Epidermal melanocyte (primary cell): ENCODE measurements at regions not wholly inside any gene's neighbourhood (a gene's known extent, or its start where the extent isn't known, plus 50 kb on each side); places are given as distances from the start of the nearest gene placed in this dataset.
"Not testable (repeated sequence)": the region's sequence is repeated elsewhere in the genome, so short reads cannot be mapped to it uniquely, and the experiment has no call there.

Experiments
- DNase-seq: peaks from one replicate; pipeline ENCODE4 v3.0.0; 2011; ENCODE audit warnings: low spot score; ENCODE audit not compliant: insufficient read length

DNA sequence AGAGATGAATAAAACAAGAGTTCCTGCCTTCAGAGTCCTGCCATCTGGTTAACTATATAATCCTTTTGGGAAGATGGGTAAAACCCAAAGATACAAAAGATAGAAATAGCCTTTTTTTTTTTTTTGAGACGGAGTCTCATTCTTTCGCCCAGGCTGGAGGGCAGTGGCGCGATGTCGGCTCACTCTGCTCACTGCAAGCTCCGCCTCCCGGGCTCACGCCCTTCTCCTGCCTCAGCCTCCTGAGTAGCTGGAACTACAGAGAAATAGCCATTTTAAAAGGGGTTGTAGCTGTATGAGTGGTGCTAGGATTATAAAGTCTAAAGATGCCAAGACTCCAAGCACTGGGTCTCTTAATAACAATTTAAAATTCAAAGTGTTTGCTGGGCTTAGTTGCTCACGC lies 97.2 kb downstream of the KDR start:
- DNase-seq = no peak

DNA sequence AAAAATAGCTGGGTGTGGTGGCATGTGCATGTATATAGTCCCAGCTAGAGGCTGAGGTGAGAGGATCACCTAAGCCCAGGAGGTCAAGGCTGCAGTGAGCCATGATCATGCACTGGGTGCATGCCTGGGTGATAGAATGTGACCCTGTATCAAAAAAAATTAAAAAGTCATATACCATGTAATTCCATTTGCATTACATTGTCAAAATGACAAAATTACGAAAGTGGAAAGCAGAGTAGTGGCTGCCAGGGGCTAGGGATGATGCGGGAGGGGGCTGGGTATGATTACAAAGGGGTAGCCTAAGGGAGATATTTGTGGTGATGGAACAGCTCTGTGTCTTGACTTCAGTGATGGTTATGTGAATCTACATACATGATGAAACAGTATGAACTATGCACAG lies 97.8 kb downstream of the KDR start:
- DNase-seq = no peak

DNA sequence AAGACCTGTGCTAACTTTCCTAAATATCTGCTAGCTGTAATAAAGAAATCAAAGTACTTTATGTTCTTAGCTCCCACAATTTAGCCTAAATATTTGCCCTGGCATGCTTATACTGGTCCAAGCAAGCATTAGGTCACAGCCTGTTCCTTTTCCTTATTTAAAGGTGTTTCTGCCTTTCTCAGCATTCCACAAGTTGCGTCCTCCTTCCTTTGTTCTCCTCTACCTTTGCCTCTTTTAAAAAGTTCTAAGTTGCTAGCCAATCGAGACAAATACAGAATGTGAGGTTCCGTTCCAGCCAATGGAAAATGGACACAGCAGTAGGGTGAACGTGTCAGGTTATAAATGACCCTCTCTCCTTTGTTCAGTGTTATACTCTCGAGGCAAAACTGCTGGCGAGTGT lies 99.9 kb downstream of the KDR start:
- not testable (repeated sequence) for DNase-seq

DNA sequence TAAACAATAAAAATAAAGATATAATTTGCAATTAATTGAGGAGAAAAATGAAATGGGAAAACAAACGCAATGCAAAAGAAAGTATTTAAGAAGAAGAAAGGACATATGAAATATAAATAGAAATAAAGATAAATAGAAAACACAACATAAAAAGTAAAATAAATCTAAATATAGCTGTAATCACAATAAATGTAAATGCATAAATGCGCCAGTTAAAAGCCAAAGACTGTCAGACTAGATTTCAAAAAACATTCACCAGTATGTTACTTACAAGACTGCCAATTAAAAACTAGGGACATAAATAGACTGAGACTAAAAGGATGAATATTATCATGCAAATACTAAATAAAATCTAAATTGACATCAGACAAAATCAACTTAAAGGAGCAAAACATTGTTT lies 102.4 kb downstream of the KDR start:
- no peak for DNase-seq

DNA sequence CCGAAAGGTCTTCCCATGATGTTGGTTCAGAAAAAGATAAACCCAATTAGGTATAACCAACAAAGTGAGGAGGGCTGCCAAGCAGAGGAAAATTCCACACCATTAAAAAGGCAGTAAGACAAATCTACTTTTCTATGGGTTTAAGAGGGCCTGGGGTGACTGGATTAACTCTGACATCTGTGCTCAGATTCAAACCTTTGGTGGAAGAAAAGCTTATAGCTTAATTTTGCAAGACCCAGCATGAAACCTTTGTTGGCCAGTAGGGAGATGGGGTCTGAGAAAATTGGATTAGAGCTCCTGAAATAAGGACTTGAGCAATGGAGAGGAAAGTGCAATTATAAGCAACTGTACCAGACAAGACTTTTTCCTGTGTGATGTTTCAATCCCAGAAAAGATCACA lies 104.2 kb downstream of the KDR start:
- no peak for DNase-seq

DNA sequence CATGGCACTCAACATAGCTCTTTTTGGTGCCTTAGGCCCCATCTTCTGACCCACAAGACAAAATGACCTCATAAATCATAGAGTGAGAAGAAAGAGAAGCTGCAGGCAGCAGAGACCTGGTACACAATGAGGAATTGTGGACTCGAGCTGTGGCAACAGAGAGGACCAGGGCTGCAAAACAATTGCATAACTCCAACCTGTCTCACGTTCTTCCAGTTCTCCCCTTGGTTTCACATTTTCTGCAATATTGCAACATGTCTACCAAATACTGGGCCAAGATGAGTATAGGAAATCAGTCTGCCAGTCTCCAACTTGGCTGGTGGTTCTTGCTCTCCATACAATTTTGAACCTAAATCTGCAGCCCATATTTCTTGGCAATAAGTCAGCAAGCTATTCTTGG lies 105.3 kb downstream of the KDR start:
- DNase-seq = no peak

DNA sequence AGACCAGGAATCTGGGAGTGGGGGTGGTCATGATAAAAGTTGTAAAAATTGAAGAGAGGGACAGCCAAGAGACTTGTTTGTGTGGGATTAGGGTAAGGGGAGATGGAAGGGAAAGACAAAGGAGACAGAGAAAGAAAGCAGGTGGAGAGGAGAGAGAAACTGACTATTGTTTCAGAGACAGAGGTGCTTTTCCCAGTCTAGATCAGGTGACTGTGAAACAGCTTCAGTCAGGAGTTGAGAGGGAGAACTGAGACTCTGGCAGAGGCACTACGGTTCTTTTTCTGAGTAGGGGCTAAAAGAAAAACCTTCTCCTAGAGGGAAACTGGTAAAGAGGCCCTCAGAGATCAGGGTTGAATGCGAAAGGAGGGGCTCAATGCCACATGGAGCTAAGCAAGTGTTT lies 106.4 kb downstream of the KDR start:
- no peak for DNase-seq

DNA sequence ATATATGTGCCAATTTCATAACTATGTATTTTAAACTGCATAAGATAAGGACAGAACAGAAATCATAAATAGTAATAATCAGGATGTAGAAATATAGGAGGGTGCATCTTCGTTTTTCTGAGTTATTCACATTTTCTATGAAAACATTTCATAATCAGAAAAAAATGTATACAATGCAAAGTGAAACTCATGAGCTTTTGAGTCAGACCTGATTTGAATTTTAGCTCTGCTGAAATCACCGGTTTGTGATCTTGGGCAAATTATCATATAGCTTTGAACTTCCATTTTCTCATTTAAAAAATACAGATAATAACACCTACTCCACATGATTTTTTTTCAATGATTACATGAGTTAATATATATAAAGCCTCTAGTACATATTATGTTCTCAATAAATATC lies 106.9 kb downstream of the KDR start:
- DNase-seq = no peak

DNA sequence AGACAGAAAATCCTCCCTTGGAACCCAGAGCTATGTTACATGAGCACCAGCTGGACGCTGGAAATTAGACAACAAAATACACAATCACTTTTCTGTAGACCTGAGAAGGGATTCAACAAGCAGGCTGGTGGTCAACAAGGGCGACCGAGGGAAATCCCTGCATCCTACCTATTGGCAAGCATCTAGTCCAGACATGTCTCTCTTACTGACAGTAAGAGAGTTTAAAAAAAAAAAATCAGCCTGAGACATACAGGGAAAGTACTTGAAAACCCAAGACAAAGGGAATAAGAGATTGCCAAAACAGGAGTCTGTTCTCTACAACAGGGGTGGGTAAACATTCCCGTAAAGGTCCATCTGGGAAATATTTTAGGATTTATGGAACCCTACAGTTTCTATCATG lies 108.0 kb downstream of the KDR start:
- DNase-seq = no peak

DNA sequence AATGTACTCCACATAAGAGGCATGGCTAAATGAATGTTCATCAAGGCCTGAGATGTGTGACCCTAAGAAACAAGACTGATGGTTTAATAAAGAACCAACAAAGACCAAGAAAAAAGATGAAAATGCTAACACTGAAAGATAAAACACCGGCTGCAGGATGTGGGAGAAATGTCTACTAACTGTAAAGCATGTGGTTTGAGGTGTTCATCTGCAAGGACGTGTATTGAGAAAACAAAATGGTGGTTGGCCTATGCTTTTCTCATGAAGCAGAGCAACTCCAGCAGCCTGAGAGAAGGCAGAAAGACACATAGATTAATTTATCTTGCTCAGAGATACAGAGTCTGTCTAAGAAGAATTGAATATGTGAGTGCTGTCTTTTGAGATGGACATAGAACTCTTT lies 109.3 kb downstream of the KDR start:
- no peak for DNase-seq

DNA sequence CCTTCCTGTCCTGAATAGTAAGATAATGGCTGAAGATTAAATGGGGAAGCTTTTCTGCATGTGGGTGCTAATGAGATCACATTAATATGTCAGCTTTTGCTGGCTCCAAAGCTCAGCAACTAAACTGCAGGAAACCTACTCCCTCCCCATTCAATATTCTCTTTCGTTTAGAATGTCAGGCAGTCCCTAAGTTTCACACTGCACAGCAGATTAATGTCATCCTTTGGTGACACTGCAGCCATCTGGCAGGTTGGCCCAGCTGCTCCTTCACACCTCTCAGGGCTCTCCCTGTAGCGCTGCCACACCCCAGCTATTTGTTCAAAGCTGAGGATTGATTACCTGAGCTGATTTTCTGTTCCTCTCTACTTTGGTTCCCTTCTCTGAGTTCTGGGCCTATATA lies 110.5 kb downstream of the KDR start:
- DNase-seq = no peak

DNA sequence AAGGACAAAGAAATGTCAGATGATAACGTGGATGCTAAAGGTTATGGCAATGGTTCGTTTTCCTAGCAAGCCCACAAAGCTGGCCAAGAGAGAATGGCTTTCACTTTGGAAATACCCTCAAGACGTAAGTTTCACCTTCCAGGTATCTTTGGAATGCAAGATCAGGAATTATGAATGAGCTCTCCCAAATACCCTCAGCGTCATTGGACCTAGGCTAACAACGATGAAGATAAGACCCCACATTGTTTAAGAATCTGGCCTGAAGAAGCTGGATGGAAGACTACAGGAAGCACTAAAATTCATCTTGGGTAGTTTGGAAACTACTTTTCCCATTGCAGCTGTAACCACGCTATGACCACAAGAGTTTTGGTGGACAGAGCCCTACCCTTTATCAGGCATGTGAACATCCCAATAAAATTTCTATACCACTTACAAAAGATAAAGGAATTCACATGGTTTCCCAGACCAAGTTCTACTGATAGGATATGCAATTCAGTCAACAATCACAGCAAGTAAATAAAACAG lies 111.9 kb downstream of the KDR start:
- DNase-seq = no peak

DNA sequence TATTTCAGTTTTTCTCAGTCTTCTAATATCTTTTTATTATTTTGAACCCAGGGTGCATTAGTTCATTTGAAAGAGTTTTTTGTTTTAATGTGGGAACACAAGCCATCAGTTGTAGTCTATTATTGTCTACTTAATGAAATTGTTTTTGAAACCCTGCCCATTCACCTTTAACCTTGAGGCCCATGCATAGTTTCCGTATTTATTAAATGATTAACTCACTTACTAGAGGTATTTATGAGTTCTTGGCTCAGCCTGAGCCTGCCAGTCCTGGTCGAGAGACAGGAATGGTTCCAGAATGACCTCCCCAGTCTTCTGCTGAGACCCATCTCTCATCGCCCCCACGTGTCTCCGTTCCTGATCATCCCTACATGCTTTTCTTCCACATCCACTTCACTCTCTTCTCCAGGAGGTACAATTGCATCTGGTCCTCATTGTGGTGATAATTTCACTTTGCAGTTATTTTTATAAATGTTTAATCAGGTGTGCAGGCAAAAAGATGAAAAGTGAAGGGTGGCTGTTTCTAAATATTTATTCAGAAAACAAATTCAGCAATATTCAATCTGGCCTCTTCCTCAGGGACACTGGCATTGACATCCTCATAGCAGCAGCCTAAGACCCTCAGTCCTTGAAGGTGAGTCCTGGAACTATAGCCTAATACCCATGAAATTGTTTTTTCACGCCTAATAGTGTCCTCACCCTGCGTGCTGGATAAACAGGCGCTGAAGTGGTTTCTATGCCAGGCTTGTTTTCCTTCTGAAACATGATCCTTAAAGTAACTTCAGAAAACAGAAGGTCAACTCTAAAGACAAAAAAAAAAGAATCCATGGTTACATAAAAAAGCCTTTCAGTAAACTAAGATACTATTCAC lies 112.8 kb downstream of the KDR start:
- no peak for DNase-seq

DNA sequence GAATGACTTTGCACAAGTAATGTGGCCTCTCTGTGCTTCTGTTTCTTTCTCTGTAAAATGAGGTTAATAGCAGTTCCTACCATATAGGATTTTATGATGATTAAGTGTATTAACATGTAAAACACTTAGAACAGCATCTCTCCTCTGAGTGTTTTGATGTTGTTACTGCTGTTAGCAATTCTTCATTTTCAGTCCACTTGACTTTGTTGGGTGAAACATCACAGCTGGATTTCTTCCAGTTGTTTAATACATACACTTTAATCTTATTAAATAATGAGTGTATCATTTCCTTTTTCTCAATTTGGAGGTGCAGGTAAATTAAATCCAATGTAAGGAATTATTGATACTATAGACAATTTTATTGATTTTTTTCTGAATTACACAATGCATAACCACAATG lies 113.6 kb downstream of the KDR start:
- DNase-seq = no peak

DNA sequence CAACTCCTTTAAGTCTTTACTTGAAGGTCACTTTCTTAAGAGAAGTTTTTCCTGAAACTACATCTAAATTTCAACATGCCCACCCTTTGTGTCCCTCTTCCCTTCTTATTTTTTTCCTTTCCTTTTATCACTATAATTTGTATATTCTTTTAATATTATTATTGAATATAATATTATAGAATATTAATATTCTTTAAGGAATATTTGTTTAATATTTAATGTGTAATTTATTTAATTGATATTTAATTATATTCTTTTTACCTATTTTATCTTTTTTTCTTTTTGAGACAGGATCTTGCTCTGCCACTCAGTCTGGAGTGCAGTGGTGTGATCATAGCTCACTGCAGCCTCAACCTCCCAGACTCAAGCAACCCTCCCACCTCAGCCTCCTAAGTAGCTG lies 114.8 kb downstream of the KDR start:
- no peak for DNase-seq

DNA sequence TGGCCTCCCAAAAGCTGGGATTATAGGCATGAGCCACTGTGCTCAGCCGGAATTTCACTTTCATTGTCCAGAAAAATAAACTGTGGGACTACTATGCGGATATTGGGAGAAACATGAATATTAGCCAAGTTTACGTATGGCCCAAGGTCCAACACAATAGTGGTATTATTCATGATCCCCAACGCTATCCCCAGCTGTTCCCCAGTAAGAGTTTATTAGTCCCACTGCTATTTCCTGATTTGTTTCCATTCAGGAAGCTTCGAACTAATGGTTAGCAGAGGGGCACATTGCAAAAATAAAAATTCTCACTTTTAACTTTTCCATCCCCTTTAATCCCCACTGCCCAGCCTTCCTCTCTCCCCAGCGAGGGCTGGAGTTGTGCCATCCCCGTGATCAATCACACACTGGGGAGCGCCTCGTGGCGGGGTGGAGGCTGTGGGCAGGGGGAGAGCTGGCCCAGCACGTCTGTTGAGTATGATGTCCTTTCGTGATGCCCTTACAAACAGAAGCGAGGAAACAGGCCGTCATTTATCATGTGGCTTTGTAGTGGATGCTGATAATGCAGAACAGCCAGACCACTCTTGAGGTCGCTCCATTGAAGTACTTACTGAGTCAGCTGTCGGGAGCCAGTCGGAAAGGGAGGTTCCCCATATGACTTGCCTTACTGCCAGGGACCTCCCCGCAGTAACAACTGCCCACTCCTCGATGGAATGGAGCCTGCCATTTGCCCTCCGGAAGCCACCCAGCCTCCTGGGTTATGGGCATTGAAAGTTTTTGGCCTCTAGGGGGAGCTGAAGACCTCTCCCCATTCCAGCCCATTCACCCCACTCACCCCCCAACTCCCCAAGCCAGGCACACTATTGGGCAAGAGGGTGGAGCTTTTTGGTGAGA lies 117.0 kb downstream of the KDR start:
- no peak for DNase-seq

DNA sequence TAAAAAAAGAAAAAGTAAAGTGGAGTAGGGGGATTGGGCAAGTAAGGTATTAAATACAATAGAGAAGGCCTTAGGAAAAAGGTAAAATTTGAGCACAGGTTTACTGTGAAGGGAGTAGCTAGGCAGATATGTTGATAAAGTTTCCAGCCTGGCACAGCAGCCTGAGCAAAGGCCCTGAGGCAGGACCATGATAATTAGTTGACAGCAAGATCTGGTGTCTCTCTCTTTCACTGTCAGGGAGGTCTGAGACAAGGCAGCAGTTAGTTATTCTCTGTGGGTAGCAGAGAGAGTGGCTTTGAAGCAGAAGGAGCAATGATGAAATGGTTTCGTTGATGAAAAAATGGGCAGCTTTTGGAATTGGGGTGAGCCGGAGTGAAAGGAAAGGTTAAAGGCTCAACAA lies 119.5 kb downstream of the KDR start:
- DNase-seq = no peak

DNA sequence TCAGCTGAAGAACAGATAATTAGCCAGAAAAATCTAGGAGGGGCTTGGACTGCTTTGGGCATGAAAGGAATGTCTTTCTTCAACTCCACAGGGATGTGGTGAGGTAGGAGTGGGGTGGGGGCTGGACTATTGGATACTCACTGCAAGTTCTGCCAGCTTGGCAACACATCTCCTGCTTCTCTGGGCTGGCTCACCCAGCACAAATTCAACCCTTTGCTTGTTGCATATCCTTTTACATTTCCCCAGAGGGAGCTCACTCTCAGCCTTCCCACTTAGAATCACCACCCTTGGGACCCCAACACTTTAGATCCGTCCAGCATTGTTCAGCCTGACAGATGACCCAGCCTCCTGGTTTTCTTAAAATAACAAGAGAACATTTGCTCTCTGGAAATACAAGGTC lies 120.6 kb downstream of the KDR start:
- DNase-seq = no peak

DNA sequence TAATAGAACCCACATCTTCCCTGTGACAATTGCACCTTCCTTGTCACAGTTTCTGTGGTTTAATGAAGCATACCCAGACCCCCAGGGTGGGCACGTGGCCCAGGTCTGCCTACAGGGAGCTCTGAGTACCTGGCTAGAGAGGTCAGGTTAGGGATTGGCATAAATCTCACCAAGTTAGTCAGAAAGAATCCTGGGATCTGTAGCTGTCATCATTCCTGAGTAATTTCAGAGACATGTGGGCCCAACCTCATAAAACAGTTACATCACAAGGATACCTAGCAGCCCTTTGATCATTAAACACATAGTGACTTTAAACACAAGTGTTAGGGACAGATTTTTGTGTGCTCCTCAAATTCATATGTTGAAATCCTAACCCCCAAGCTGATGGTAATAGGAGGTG lies 123.0 kb downstream of the KDR start:
- DNase-seq = no peak

DNA sequence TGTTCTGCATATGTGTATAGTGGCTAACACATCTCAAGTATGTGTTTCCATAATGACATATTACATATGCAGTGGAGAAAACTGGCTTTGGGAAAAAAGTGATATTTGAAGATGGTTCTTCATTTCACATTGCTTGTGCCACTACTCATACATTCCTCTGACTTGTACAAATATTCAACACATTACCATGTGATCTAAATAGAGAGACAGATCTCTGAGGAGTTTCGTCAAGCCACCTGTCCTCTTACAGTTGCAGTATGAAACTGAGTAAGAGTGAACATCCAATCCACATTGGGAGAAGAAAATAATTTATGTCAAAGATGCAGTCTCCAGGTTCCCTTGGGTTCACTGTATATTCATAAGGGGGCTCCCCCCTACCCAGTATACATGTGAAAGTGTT lies 123.9 kb downstream of the KDR start:
- no peak for DNase-seq

DNA sequence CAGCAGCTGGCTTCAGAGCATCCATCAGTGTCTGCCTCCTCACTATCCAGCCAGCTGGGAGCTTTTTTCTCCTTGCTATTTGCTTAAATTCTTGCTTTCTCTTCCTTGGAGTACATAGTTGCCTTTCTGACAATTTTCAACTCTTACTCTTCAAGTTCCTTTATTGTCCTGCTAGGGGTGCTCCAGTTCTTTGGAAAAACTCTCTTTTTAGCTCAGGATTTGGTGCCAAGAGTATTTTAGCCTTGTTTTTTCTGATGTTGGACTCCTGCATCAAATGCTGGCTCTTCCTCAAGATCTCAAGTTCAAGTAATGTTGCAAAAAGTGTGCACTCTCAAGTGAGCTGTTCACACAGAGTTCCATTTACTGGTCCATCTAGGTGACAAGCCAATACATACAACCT lies 126.4 kb downstream of the KDR start:
- DNase-seq = no peak

DNA sequence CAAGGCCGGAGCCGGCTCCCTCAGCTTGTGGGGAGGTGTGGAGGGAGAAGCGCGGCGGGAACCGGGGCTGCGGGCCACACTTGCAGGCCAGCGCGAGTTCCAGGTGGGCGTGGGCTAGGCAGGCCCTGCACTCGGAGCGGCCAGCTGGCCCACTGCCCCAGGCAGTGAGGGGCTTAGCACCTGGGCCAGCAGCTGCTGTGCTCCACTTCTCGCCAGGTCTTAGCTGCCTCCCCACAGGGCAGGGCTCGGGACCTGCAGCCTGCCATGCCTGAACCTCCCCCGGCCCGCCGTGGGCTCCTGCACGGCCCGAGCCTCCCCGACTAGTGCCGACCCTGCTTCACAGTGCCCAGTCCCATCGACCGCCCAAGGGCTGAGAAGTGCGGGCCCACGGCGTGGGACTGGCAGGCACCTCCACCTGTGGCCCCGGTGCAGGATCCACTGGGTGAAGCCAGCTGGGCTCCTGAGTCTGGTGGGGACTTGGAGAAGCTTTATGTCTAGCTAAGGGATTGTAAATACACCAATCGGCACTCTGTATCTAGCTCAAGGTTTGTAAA lies 131.8 kb downstream of the KDR start:
- DNase-seq = not testable (repeated sequence)
